Activated T-helper 1 cell treated with Interleukin-2 at 50 U/mL for 16 hours (primary cell): ENCODE measurements at regions not wholly inside any gene's neighbourhood (a gene's known extent, or its start where the extent isn't known, plus 50 kb on each side); places are given as distances from the start of the nearest gene placed in this dataset.
"Not testable (repeated sequence)": the region's sequence is repeated elsewhere in the genome, so short reads cannot be mapped to it uniquely, and the experiment has no call there.

Experiments
- DNase-seq: peaks from one replicate; pipeline ENCODE4 v3.0.0-alpha.2; 2020; ENCODE audit warnings: low read depth

DNA sequence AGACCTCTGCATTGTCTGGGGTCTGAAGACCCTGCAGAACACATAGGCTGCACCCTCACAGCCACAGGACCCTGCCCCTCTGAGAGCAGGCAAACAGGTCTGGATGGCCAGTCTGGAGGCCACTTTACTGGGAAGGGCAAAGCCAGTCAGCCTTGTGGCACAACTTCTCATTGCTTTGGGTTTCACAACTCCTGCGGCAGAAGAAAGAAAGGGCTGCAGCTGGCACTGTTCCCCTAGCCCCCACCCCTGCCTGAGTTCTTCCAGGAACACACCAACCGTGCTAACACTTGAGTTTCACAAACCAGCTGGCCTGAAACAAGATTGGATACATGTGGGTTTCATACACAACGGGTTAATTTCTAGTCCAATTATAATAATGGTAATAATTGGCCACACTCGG is 276.5 kb upstream of the MGAT5 start:
- no peak for DNase-seq

- no peak for DNase-seq
These were observed 271.6 kb upstream of the MGAT5 start for GRCh38 chr2:133982256-133982655.

DNA sequence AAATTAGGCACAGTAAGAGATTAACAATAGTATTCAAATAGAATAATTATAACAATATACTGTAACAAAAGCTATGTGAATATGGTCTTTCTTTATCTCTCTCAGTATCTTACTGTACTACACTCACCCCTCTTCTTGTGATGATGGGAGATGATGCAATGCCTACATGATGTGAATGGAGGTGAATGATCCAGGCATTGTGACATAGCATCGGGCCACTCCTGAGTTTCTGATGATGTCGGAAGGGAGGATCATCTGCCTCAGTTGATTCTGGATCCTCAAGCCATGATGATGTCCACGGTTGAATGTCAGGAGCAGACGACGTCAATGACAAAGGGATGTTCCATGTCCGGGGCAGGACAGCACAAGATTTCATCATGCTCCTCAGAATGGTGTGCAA is 268.3 kb upstream of the MGAT5 start:
- no peak for DNase-seq

- no peak for DNase-seq
These were observed 267.6 kb upstream of the MGAT5 start for GRCh38 chr2:133986081-133986837.

- DNase-seq: no peak
These were observed 266.7 kb upstream of the MGAT5 start for GRCh38 chr2:133986881-133987795.

GRCh38 chr2:133988316-133988891 is 265.5 kb upstream of the MGAT5 start:
- DNase-seq: no peak

DNA sequence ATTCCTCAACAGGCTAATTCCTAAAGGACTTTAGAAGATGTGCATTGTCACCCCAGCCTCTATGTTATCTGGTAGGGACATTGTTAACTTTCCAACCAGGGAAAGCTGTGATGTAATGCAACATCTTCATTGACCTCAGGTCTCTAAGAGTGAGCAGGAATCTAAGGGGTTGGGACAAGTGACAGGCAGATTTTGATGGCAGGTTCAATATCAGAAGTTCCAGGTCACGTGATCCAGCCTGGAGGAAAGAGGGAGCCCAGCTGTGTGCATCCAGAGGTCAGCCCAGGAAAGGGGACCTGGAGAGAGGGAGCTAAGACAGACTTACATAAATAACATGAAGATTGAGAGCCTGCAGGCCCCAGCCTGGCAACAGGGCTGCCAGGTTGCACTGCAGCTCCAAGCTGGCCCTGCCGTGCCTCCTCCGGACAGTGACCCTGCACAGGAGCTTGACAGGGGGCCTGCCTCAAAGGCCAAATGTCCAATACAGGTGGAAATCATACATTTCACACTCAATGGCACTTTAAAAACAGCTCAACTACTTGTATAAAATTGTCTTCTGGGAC is 262.2 kb upstream of the MGAT5 start:
- no peak for DNase-seq

DNA sequence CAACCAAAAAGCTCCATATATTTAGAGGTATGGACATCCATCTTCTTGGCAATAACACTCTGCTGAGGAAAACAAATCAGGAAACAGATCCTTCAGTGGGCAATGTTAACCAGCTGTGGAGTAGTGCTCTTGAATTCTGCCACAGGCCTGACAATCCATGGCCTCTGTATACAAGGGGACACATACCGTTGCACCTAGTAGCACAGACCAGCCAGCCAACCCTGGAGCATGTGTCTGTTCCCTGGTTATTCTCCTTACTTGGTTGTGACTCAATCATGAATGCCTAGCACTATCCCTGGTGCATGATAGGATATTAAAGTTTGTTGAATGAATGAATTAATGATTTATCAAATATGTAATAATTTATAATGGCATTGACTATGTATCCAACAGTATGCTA is 261.4 kb upstream of the MGAT5 start:
- no peak for DNase-seq

GRCh38 chr2:133993160-133993559 is 260.7 kb upstream of the MGAT5 start:
- DNase-seq: no peak

- not testable (repeated sequence) for DNase-seq
These were observed 255.1 kb upstream of the MGAT5 start for GRCh38 chr2:133998726-133999125.

- no peak for DNase-seq
These were observed 251.5 kb upstream of the MGAT5 start for GRCh38 chr2:134002391-134002790.

- no peak for DNase-seq
These were observed 251.0 kb upstream of the MGAT5 start for GRCh38 chr2:134002921-134003320.

GRCh38 chr2:134004467-134004866 is 249.4 kb upstream of the MGAT5 start:
- DNase-seq: no peak

- no peak for DNase-seq
These were observed 245.0 kb upstream of the MGAT5 start for GRCh38 chr2:134008837-134009236.

DNA sequence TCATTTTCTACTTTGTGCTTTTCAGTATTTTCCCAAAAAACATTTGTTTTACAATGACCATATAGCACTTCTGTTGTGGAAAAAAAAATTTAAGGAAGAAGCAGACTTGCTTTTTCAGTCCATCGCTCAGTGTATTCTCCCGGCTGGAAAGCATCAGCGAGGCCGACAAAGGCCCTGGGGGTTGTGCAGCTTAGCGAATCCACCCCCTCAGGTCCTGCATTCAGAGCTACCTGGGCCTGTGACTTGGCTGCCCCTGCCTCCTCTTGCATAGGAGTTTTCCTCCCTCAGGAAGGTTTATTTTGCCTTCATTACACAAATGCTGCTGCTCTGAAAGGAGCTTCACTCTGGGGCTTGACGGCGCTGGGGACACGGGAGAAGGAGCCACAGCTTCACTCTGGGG is 244.4 kb upstream of the MGAT5 start:
- no peak for DNase-seq

DNA sequence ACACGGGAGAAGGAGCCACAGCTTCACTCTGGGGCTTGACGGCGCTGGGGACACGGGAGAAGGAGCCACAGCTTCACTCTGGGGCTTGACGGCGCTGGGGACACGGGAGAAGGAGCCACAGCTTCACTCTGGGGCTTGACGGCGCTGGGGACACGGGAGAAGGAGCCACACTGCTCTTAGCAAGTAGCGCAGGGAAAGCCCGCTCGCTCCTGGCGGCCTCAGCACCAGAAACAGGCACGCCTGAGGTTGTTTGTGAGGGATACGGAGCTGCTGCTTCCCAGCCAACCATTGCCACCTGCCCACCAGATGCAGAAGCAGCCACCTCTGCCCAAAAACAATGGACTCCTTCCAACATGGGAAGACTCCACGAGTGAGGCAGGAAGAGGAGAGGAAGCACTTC is 244.0 kb upstream of the MGAT5 start:
- not testable (repeated sequence) for DNase-seq

DNA sequence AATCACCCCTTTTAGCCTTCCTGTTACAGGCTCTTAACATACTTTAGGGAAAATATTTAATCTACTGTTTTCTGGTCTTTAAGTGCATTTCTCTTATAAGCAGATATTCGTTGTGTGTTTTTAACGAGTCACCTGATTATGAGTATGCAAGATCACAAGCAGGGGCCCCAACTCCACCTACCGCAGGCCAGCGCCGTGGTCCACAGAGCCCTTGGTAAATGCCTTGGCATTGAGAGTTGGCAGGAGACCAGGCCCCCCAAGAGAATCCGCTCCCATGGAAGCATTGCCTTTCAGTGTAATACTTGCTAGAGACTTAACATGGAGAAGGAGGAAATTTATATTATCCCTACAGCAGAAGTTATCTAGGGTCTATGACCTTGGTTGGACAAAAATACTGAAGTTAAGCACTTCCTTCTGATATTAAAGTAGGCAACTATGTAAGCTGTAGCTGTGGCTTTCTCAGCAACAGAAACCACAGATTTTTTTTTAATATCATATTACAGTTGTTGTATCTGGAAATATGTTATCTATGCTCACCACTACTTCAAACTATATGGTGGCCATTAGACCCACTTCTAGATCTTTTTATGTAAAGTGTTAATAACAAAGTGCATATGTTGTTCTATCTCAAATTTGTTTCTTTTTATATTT is 241.8 kb upstream of the MGAT5 start:
- no peak for DNase-seq

DNA sequence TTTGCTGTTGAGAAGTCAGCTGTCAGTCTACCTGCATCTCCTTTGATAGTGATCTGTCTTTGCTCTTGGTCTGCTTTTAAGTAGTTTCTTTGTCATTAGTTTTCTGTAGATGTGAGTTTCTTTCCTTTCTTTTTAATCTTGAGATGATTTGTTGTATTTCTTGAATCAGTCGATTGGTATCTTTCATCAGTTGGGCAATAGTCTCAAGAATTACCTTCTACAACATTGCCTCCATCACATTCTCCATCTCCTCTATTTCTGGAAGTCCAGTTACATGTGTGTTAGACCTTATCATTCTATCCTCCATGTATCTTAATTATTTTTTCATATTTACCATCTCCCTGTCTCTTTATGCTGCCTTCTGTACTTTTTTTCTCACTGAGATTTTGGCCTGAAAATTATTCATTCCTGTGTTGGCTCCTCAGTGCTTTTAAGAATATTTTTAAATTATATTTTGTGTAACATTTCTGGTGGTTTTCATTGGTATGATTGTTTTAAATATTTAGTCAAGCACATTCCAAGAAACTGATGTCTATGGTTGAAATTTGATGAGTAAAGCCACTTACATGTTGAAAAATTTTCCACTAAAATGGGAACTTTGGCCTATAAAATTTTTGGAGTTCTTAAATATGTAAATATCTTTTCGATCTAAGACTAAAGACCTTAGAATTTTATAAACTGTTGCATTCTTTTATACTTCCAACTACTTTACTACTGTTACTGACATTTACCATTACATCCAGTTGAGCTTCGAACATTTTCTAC is 239.5 kb upstream of the MGAT5 start:
- DNase-seq: no peak

- DNase-seq: no peak
These were observed 234.0 kb upstream of the MGAT5 start for GRCh38 chr2:134019871-134020270.

- no peak for DNase-seq
These were observed 233.3 kb upstream of the MGAT5 start for GRCh38 chr2:134020608-134021007.

GRCh38 chr2:134021830-134022524 is 231.9 kb upstream of the MGAT5 start:
- no peak for DNase-seq
